ENCODE measurements at regions not wholly inside any gene's neighbourhood (a gene's known extent, or its start where the extent isn't known, plus 50 kb on each side); places are given as distances from the start of the nearest gene placed in this dataset.

DNA sequence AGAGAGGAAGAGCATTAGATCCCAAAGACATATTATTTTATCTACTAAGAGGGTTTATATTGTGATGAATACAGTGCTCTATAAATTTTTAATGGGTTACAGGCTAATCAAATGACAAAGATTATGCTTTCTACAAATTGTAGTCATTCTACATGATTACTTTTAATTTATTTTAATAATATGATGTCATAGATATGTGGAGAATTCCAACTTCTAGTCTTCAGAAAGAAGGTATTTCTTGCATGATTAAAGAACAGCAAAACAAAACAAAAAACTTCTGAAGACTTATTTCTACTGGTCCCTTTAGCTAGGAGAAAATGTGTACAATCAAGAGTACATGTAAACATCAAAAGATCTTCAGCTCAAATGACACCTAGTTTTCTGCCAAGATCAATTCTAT, 71.5 kb upstream of the FOXG1 start:
- H3K36me3 ChIP-seq (ENCODE audit: insufficient read depth, low read length, poor library complexity, severe bottlenecking): no peaks in the 10 kb centered on the region
- CTCF ChIA-PET: no interaction called here
- H3K27me3 ChIP-seq (replicated peaks; ENCODE audit: insufficient read depth, low read depth, low read length, poor library complexity): peaks cover 12% of the 10 kb centered on the region
- no peaks in the 10 kb centered on the region for H3K4me1 ChIP-seq (ENCODE audit: insufficient read depth, low read length, poor library complexity, severe bottlenecking)
- no peak for DNase-seq (ENCODE audit: low spot score)
- no peak overlapping the region for H3K27ac ChIP-seq (ENCODE audit: low read depth, low read length, poor library complexity, severe bottlenecking)
- POLR2A ChIA-PET (ENCODE audit: low non-redundant PET): no interaction called here
- H3K4me3 ChIP-seq (ENCODE audit: low read depth, low read length, poor library complexity, severe bottlenecking): no peak overlapping the region
- no TSS peak for BruUV-seq (replicated peaks)
- no peaks in the 10 kb centered on the region for H3K9me3 ChIP-seq (ENCODE audit: low read depth, low read length, poor library complexity, severe bottlenecking)
- intact Hi-C loops (cut with micrococcal nuclease; ENCODE audit: unreplicated experiment): no loop called here
- TF ChIP-seq, protein P1, sequence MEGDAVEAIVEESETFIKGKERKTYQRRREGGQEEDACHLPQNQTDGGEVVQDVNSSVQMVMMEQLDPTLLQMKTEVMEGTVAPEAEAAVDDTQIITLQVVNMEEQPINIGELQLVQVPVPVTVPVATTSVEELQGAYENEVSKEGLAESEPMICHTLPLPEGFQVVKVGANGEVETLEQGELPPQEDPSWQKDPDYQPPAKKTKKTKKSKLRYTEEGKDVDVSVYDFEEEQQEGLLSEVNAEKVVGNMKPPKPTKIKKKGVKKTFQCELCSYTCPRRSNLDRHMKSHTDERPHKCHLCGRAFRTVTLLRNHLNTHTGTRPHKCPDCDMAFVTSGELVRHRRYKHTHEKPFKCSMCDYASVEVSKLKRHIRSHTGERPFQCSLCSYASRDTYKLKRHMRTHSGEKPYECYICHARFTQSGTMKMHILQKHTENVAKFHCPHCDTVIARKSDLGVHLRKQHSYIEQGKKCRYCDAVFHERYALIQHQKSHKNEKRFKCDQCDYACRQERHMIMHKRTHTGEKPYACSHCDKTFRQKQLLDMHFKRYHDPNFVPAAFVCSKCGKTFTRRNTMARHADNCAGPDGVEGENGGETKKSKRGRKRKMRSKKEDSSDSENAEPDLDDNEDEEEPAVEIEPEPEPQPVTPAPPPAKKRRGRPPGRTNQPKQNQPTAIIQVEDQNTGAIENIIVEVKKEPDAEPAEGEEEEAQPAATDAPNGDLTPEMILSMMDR (conservative IDR thresholded peaks at IDR 0.05; ENCODE audit: low read depth, low read length): no peak
- no peak for TF ChIP-seq EZH2 (IDR thresholded peaks at IDR 0.05; ENCODE audit: borderline replicate concordance, low read depth, low read length, poor library complexity, severe bottlenecking)

DNA sequence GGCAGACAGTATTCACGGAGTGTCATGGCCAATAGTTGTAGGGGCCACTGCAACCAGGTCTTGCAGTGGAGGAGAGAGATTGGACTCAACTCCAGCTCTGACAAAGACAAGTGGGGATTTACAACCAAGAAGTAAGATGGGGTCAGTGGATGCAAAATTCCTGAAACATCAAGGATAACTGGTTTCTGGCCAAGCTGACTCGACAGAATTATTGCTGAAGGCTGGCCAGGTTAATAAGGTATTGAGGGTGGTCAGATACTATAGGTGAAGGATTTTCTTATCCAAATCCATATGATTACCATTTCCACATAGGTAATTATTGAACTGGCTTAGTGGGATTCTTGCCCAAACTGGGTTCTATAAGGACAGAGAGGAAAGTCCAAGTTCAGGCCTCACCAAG, 64.9 kb upstream of the FOXG1 start:
- CTCF ChIA-PET: no interaction called here
- POLR2A ChIA-PET (ENCODE audit: low non-redundant PET): no interaction called here
- TF ChIP-seq EZH2 (IDR thresholded peaks at IDR 0.05; ENCODE audit: borderline replicate concordance, low read depth, low read length, poor library complexity, severe bottlenecking): no peak
- TF ChIP-seq, protein P1 (conservative IDR thresholded peaks at IDR 0.05; ENCODE audit: low read depth, low read length): no peak

DNA sequence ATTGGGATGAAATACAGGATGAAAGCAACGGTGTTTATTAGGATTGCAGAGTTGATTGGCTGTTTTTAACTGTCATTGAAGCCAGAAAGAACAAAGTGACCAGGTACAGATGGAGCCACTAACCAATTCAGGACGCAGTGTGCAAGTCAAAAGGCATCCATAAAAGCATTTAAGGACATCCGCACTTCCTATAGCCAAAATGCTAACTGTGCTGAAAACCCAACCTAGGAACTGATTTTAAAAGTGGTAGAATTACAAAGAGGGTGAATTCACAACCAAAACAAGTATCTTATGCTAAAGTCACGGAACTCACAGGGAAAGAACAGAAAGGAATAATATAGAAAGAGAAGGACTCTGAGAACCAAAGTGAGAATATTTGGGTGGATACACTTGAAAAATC, 63.1 kb upstream of the FOXG1 start:
- H3K27me3 ChIP-seq (replicated peaks; ENCODE audit: insufficient read depth, low read depth, low read length, poor library complexity): no peaks in the 10 kb centered on the region
- intact Hi-C loops (cut with micrococcal nuclease; ENCODE audit: unreplicated experiment): no loop called here
- TF ChIP-seq, protein P1 (conservative IDR thresholded peaks at IDR 0.05; ENCODE audit: low read depth, low read length): no peak
- TF ChIP-seq EZH2 (IDR thresholded peaks at IDR 0.05; ENCODE audit: borderline replicate concordance, low read depth, low read length, poor library complexity, severe bottlenecking): no peak
- H3K27ac ChIP-seq (ENCODE audit: low read depth, low read length, poor library complexity, severe bottlenecking): no peak overlapping the region
- POLR2A ChIA-PET (ENCODE audit: low non-redundant PET): no interaction called here
- no peaks in the 10 kb centered on the region for H3K9me3 ChIP-seq (ENCODE audit: low read depth, low read length, poor library complexity, severe bottlenecking)
- BruUV-seq (replicated peaks): no TSS peak
- no peaks in the 10 kb centered on the region for H3K4me1 ChIP-seq (ENCODE audit: insufficient read depth, low read length, poor library complexity, severe bottlenecking)
- CTCF ChIA-PET: no interaction called here
- H3K36me3 ChIP-seq (ENCODE audit: insufficient read depth, low read length, poor library complexity, severe bottlenecking): no peaks in the 10 kb centered on the region
- DNase-seq (ENCODE audit: low spot score): no peak
- no peak overlapping the region for H3K4me3 ChIP-seq (ENCODE audit: low read depth, low read length, poor library complexity, severe bottlenecking)

More for the DNA sequence above, 64.9 kb upstream of the FOXG1 start:
- no peak for DNase-seq (ENCODE audit: low spot score)
- Histone ChIP-seq H3K36me3 (ENCODE audit: insufficient read depth, low read length, poor library complexity, severe bottlenecking) (no peaks in the 10 kb centered on the region), H3K27ac (ENCODE audit: low read depth, low read length, poor library complexity, severe bottlenecking) (no peak overlapping the region), H3K4me3 (ENCODE audit: low read depth, low read length, poor library complexity, severe bottlenecking) (no peak overlapping the region), H3K27me3 (replicated peaks; ENCODE audit: insufficient read depth, low read depth, low read length, poor library complexity) (no peaks in the 10 kb centered on the region), H3K4me1 (ENCODE audit: insufficient read depth, low read length, poor library complexity, severe bottlenecking) (no peaks in the 10 kb centered on the region), H3K9me3 (ENCODE audit: low read depth, low read length, poor library complexity, severe bottlenecking) (no peaks in the 10 kb centered on the region)
- intact Hi-C loops (cut with micrococcal nuclease; ENCODE audit: unreplicated experiment): no loop called here
- no TSS peak for BruUV-seq (replicated peaks)

Data from A673 (cell line).